ENCODE measurements at regions not wholly inside any gene's neighbourhood (a gene's known extent, or its start where the extent isn't known, plus 50 kb on each side); places are given as distances from the start of the nearest gene placed in this dataset.
"Not testable (repeated sequence)": the region's sequence is repeated elsewhere in the genome, so short reads cannot be mapped to it uniquely, and the experiment has no call there.

- no peak for DNase-seq
Measured at GRCh38 chr22:48498526-48499331, 1328.9 kb downstream of the BRD1 start.

- not testable (repeated sequence) for DNase-seq
Measured at GRCh38 chr22:48497743-48498520, 1329.7 kb downstream of the BRD1 start.

- no peak for DNase-seq
Measured at GRCh38 chr22:48496987-48497650, 1330.6 kb downstream of the BRD1 start.

GRCh38 chr22:48496226-48496845 lies 1331.3 kb downstream of the BRD1 start:
- DNase-seq, result no peak

- no peak for DNase-seq
Measured at GRCh38 chr22:48495751-48496080, 1332.0 kb downstream of the BRD1 start.

GRCh38 chr22:48494968-48495750 lies 1332.5 kb downstream of the BRD1 start:
- DNase-seq, result no peak

GRCh38 chr22:48494256-48494967 lies 1333.3 kb downstream of the BRD1 start:
- DNase-seq, result no peak

- DNase-seq, result no peak
Measured at GRCh38 chr22:48493733-48494132, 1333.9 kb downstream of the BRD1 start.

- DNase-seq, result peak; percentile 61
Measured at GRCh38 chr22:48492366-48493320, 1335.0 kb downstream of the BRD1 start.

- peak; percentile 46 for DNase-seq
Measured at GRCh38 chr22:48491451-48491941, 1336.2 kb downstream of the BRD1 start.

- peak; percentile 13 for DNase-seq
Measured at GRCh38 chr22:48490500-48491411, 1336.9 kb downstream of the BRD1 start.

GRCh38 chr22:48489551-48490499 lies 1337.8 kb downstream of the BRD1 start:
- peak; percentile 33 for DNase-seq

- peak; percentile 56 for DNase-seq
Measured at GRCh38 chr22:48488611-48489511, 1338.8 kb downstream of the BRD1 start.

GRCh38 chr22:48488149-48488551 lies 1339.5 kb downstream of the BRD1 start:
- DNase-seq, result no peak

- DNase-seq, result no peak
Measured at GRCh38 chr22:48486558-48486957, 1341.1 kb downstream of the BRD1 start.

- DNase-seq, result no peak
Measured at GRCh38 chr22:48486134-48486532, 1341.5 kb downstream of the BRD1 start.

Measured in NCI-H2171 (cell line).